Urinary bladder (tissue), 3 donors: ENCODE measurements at regions not wholly inside any gene's neighbourhood (a gene's known extent, or its start where the extent isn't known, plus 50 kb on each side); places are given as distances from the start of the nearest gene placed in this dataset.
"Not testable (repeated sequence)": the region's sequence is repeated elsewhere in the genome, so short reads cannot be mapped to it uniquely, and the experiment has no call there.

Experiments
- DNase-seq: peaks from one replicate; pipeline ENCODE4 v3.0.0-alpha.2; 2015; ENCODE audit errors: extremely low spot score
- H3K27ac ChIP-seq: one replicate; pipeline ENCODE4 v1.5.1; 2013; ENCODE audit warnings: low read depth, mild to moderate bottlenecking, moderate library complexity
- H3K36me3 ChIP-seq: one replicate; pipeline ENCODE4 v1.6.1; 2013; ENCODE audit warnings: mild to moderate bottlenecking, moderate library complexity; ENCODE audit not compliant: insufficient read depth
- H3K4me1 ChIP-seq: one replicate; pipeline ENCODE4 v1.6.1; 2013; ENCODE audit warnings: mild to moderate bottlenecking, moderate library complexity; ENCODE audit not compliant: insufficient read depth
- H3K4me3 ChIP-seq: one replicate; pipeline ENCODE4 v1.5.1; 2013; ENCODE audit warnings: low read depth, low read length
- WGBS: extraction: QIAGEN DNeasy Blood & Tissue Kit; methylation state at CpG from one replicate; pipeline ENCODE4 v1.1.7; 2013; 5-methylcytosine and 5-hydroxymethylcytosine counted together
- donor health status: healthy with polysubstance abuse.
- donor health status: healthy.

- no peaks in the 10 kb centered on the region for H3K36me3 ChIP-seq
- H3K4me3 ChIP-seq = no peak overlapping the region
- H3K27ac ChIP-seq = no peak overlapping the region
- WGBS = 93% methylated on average over 2 of the region's 2 CpGs
- no peak for DNase-seq
- H3K4me1 ChIP-seq = no peaks in the 10 kb centered on the region
These were observed 372.2 kb upstream of the PKN2 start for GRCh38 chr1:88311907-88312306.

- WGBS = 40% methylated on average over 1 of the region's 1 CpG
- Histone ChIP-seq H3K4me1 (no peaks in the 10 kb centered on the region), H3K36me3 (no peaks in the 10 kb centered on the region), H3K4me3 (no peak overlapping the region), H3K27ac (no peak overlapping the region)
- DNase-seq = peak; percentile 25
These were observed 366.7 kb upstream of the PKN2 start for GRCh38 chr1:88317396-88317795.

- H3K4me1 ChIP-seq = no peaks in the 10 kb centered on the region
- DNase-seq = no peak
- 61% methylated on average over 7 of the region's 7 CpGs for WGBS
- no peaks in the 10 kb centered on the region for H3K36me3 ChIP-seq
- H3K27ac ChIP-seq = no peak overlapping the region
- no peak overlapping the region for H3K4me3 ChIP-seq
These were observed 365.3 kb upstream of the PKN2 start for GRCh38 chr1:88318740-88319139.

GRCh38 chr1:88320291-88320690 lies 363.8 kb upstream of the PKN2 start:
- Histone ChIP-seq H3K36me3 (no peaks in the 10 kb centered on the region), H3K4me3 (no peak overlapping the region), H3K27ac (no peak overlapping the region), H3K4me1 (no peaks in the 10 kb centered on the region)
- no peak for DNase-seq
- 53% methylated on average over 3 of the region's 3 CpGs for WGBS

- DNase-seq = peak; percentile 32
- Histone ChIP-seq H3K27ac (no peak overlapping the region), H3K4me3 (no peak overlapping the region), H3K36me3 (no peaks in the 10 kb centered on the region), H3K4me1 (no peaks in the 10 kb centered on the region)
- 53% methylated on average over 2 of the region's 2 CpGs for WGBS
These were observed 362.4 kb upstream of the PKN2 start for GRCh38 chr1:88321706-88322105.

- 41% methylated on average over 3 of the region's 3 CpGs for WGBS
- no peaks in the 10 kb centered on the region for H3K4me1 ChIP-seq
- no peak for DNase-seq
These were observed 359.2 kb upstream of the PKN2 start for GRCh38 chr1:88324899-88325298.

GRCh38 chr1:88327391-88328267 lies 356.4 kb upstream of the PKN2 start:
- H3K27ac ChIP-seq = no peak overlapping the region
- H3K4me1 ChIP-seq = no peaks in the 10 kb centered on the region
- WGBS = 67% methylated on average over 5 of the region's 5 CpGs
- H3K4me3 ChIP-seq = no peak overlapping the region
- no peak for DNase-seq
- no peaks in the 10 kb centered on the region for H3K36me3 ChIP-seq

More at GRCh38 chr1:88324899-88325298, 359.2 kb upstream of the PKN2 start:
- H3K4me3 ChIP-seq = no peak overlapping the region
- H3K36me3 ChIP-seq = no peaks in the 10 kb centered on the region
- no peak overlapping the region for H3K27ac ChIP-seq

- Histone ChIP-seq H3K36me3 (no peaks in the 10 kb centered on the region), H3K27ac (no peak overlapping the region), H3K4me3 (no peak overlapping the region), H3K4me1 (no peaks in the 10 kb centered on the region)
- no peak for DNase-seq
- WGBS = 78% methylated on average over 4 of the region's 4 CpGs
These were observed 353.9 kb upstream of the PKN2 start for GRCh38 chr1:88330201-88330600.

- DNase-seq = no peak
- no peak overlapping the region for H3K27ac ChIP-seq
- WGBS = 72% methylated on average over 9 of the region's 9 CpGs
- no peak overlapping the region for H3K4me3 ChIP-seq
- no peaks in the 10 kb centered on the region for H3K36me3 ChIP-seq
- no peaks in the 10 kb centered on the region for H3K4me1 ChIP-seq
These were observed 350.9 kb upstream of the PKN2 start for GRCh38 chr1:88333086-88333695.

GRCh38 chr1:88341447-88341846 lies 342.6 kb upstream of the PKN2 start:
- 96% methylated on average over 5 of the region's 5 CpGs for WGBS
- Histone ChIP-seq H3K4me3 (no peak overlapping the region), H3K4me1 (no peaks in the 10 kb centered on the region), H3K36me3 (no peaks in the 10 kb centered on the region), H3K27ac (no peak overlapping the region)
- no peak for DNase-seq

- 75% methylated on average over 8 of the region's 16 CpGs for WGBS
- H3K36me3 ChIP-seq = not testable (repeated sequence)
These were observed 342.0 kb upstream of the PKN2 start for GRCh38 chr1:88342081-88342480.

GRCh38 chr1:88350648-88351047 lies 333.4 kb upstream of the PKN2 start:
- no peak overlapping the region for H3K4me3 ChIP-seq
- no peak overlapping the region for H3K27ac ChIP-seq
- no peak for DNase-seq
- no peaks in the 10 kb centered on the region for H3K36me3 ChIP-seq
- no peaks in the 10 kb centered on the region for H3K4me1 ChIP-seq
- 93% methylated on average over 2 of the region's 2 CpGs for WGBS

More at GRCh38 chr1:88342081-88342480, 342.0 kb upstream of the PKN2 start:
- H3K4me1 ChIP-seq, H3K27ac ChIP-seq, DNase-seq, H3K4me3 ChIP-seq: not testable (repeated sequence)

- no peak for DNase-seq
- Histone ChIP-seq H3K4me3 (no peak overlapping the region), H3K36me3 (no peaks in the 10 kb centered on the region), H3K27ac (no peak overlapping the region), H3K4me1 (no peaks in the 10 kb centered on the region)
- 47% methylated on average over 3 of the region's 3 CpGs for WGBS
These were observed 332.1 kb upstream of the PKN2 start for GRCh38 chr1:88351960-88352359.

GRCh38 chr1:88354256-88354655 lies 329.8 kb upstream of the PKN2 start:
- DNase-seq = no peak
- whole genome bisulfite sequencing = 70% methylated on average over 1 of the region's 1 CpG
- no peaks in the 10 kb centered on the region for H3K4me1 ChIP-seq
- no peaks in the 10 kb centered on the region for H3K36me3 ChIP-seq
- no peak overlapping the region for H3K27ac ChIP-seq
- no peak overlapping the region for H3K4me3 ChIP-seq
